GM23248 (cell line): ENCODE measurements at regions not wholly inside any gene's neighbourhood (a gene's known extent, or its start where the extent isn't known, plus 50 kb on each side); places are given as distances from the start of the nearest gene placed in this dataset.

Experiments
- EZH2 ChIP-seq: fragments of 200-600 bp; sonication (generic); IDR thresholded peaks from 2 replicates; pipeline ENCODE4 v1.6.1; 2018; ENCODE audit warnings: antibody characterized with exemption, mild to moderate bottlenecking; ENCODE audit not compliant: insufficient read depth, poor library complexity, severe bottlenecking
- EZH2phosphoT487 ChIP-seq: fragments of 200-600 bp; sonication (generic); IDR thresholded peaks from 2 replicates; pipeline ENCODE4 v1.6.1; 2018; ENCODE audit warnings: antibody characterized with exemption, moderate library complexity, mild to moderate bottlenecking, low read depth; ENCODE audit not compliant: insufficient read depth

- no peak for TF ChIP-seq EZH2
- TF ChIP-seq EZH2phosphoT487 = no peak
Measured at GRCh38 chr10:65618126-65618525, 1307.7 kb upstream of the LRRTM3 start.
